Smooth muscle cell of the brain vasculature (primary cell): ENCODE measurements at regions not wholly inside any gene's neighbourhood (a gene's known extent, or its start where the extent isn't known, plus 50 kb on each side); places are given as distances from the start of the nearest gene placed in this dataset.

Source experiments
- DNase-seq: peaks from one replicate; pipeline ENCODE4 v3.0.0-alpha.2; 2012; ENCODE audit warnings: low read depth, low spot score

GRCh38 chr15:57823325-57823882, 116.9 kb downstream of the POLR2M start:
- DNase-seq = no peak

GRCh38 chr15:57824186-57824585, 117.7 kb downstream of the POLR2M start:
- no peak for DNase-seq

GRCh38 chr15:57827021-57827420, 120.5 kb downstream of the POLR2M start:
- DNase-seq = no peak

GRCh38 chr15:57827971-57828370, 121.5 kb downstream of the POLR2M start:
- DNase-seq = no peak

GRCh38 chr15:57832183-57832582, 125.7 kb downstream of the POLR2M start:
- no peak for DNase-seq

GRCh38 chr15:57835119-57835518, 128.6 kb downstream of the POLR2M start:
- DNase-seq = no peak

GRCh38 chr15:57849317-57849716, 142.8 kb downstream of the POLR2M start:
- no peak for DNase-seq

- DNase-seq = no peak
Measured at GRCh38 chr15:57854531-57854930, 148.0 kb downstream of the POLR2M start.

- no peak for DNase-seq
Measured at GRCh38 chr15:57857871-57858270, 151.4 kb downstream of the POLR2M start.

- no peak for DNase-seq
Measured at GRCh38 chr15:57859130-57859685, 152.7 kb downstream of the POLR2M start.

- DNase-seq = peak; percentile 57
Measured at GRCh38 chr15:57861034-57861638, 154.6 kb downstream of the POLR2M start.

GRCh38 chr15:57861815-57862586, 155.5 kb downstream of the POLR2M start:
- DNase-seq = no peak

GRCh38 chr15:57862761-57863160, 156.2 kb downstream of the POLR2M start:
- DNase-seq = no peak

- no peak for DNase-seq
Measured at GRCh38 chr15:57865294-57865693, 158.8 kb downstream of the POLR2M start.

GRCh38 chr15:57866149-57866736, 159.7 kb downstream of the POLR2M start:
- DNase-seq = no peak

GRCh38 chr15:57867970-57868798, 161.7 kb downstream of the POLR2M start:
- DNase-seq = no peak

- no peak for DNase-seq
Measured at GRCh38 chr15:57870667-57871066, 164.2 kb downstream of the POLR2M start.

GRCh38 chr15:57872281-57873030, 165.9 kb downstream of the POLR2M start:
- no peak for DNase-seq

- no peak for DNase-seq
Measured at GRCh38 chr15:57873564-57874209, 167.2 kb downstream of the POLR2M start.

- no peak for DNase-seq
Measured at GRCh38 chr15:57875347-57875746, 168.8 kb downstream of the POLR2M start.
